HEK293 (cell line): ENCODE measurements at regions not wholly inside any gene's neighbourhood (a gene's known extent, or its start where the extent isn't known, plus 50 kb on each side); places are given as distances from the start of the nearest gene placed in this dataset.

Source experiments
- CTCF ChIA-PET: fragments of 350-600 bp; formaldehyde crosslinking; extraction: SDS; loops from one replicate; lab custom pipeline; 2021; ENCODE audit warnings: antibody characterized with exemption; lab: Yijun Ruan, JAX
- POLR2A ChIA-PET: fragments of 300-600 bp; formaldehyde crosslinking; extraction: SDS; loops from one replicate; lab custom pipeline; 2020; ENCODE audit warnings: antibody characterized with exemption, inconsistent platforms; lab: Yijun Ruan, JAX
- H3K27ac ChIP-seq: fragments of 200-500 bp; sonication (Bioruptor generic); 2 replicates; pipeline ENCODE4 v1.5.1; 2014; ENCODE audit warnings: low read depth, low read length, control low read depth, inconsistent platforms; ENCODE audit errors: extremely low read depth
- H3K36me3 ChIP-seq, 2 experiments: fragments of 200-500 bp in 1 of 2; sonication (Bioruptor generic) in 1 of 2; 1 replicate in 1 of 2; 2 replicates in 1 of 2; pipeline ENCODE4 v1.5.1; 2014 to 2017; ENCODE audit warnings: inconsistent platforms in 2 of 2, low read length in 2 of 2; ENCODE audit not compliant: control insufficient read depth in 2 of 2, insufficient read depth in 1 of 2
- H3K4me1 ChIP-seq: fragments of 200-500 bp; sonication (Bioruptor generic); 2 replicates; pipeline ENCODE4 v1.5.1; 2014; ENCODE audit warnings: mild to moderate bottlenecking, low read length, inconsistent platforms; ENCODE audit not compliant: control insufficient read depth, insufficient read depth
- H3K4me3 ChIP-seq: 2 replicates; pipeline ENCODE4 v1.5.1; 2011; ENCODE audit warnings: low read depth, mild to moderate bottlenecking, control low read depth, low read length, moderate library complexity
- H3K9me3 ChIP-seq: fragments of 200-500 bp; sonication (Bioruptor generic); 2 replicates; pipeline ENCODE4 v1.5.1; 2014; ENCODE audit warnings: low read depth, low read length, inconsistent platforms; ENCODE audit not compliant: control insufficient read depth, insufficient read depth
- GLIS1 ChIP-seq: fragments of 450-650 bp; formaldehyde crosslinking; IDR thresholded peaks from 2 replicates; pipeline ENCODE4 v1.5.1; 2016; ENCODE audit warnings: missing biosample characterization, missing genetic modification characterization
- HOXC10 ChIP-seq: sonication (generic); formaldehyde crosslinking; IDR thresholded peaks from 2 replicates; pipeline ENCODE4 v1.8.1; 2023; ENCODE audit warnings: mild to moderate bottlenecking, missing genetic modification reagents
- OSR2 ChIP-seq: fragments of 450-650 bp; formaldehyde crosslinking; IDR thresholded peaks from 2 replicates; pipeline ENCODE4 v1.5.1; 2016; ENCODE audit warnings: missing biosample characterization, missing genetic modification characterization
- REPIN1 ChIP-seq: fragments of 450-650 bp; formaldehyde crosslinking; IDR thresholded peaks from 2 replicates; pipeline ENCODE4 v1.5.1; 2017; ENCODE audit warnings: missing biosample characterization, missing genetic modification characterization, low read depth
- ZNF155 ChIP-seq: fragments of 450-650 bp; formaldehyde crosslinking; IDR thresholded peaks from 2 replicates; pipeline ENCODE4 v1.5.1; 2016; ENCODE audit warnings: missing biosample characterization, missing genetic modification characterization
- ZNF202 ChIP-seq: fragments of 450-650 bp; formaldehyde crosslinking; IDR thresholded peaks from 2 replicates; pipeline ENCODE4 v1.5.1; 2016; ENCODE audit warnings: missing biosample characterization, missing genetic modification characterization, borderline replicate concordance
- ZNF302 ChIP-seq: fragments of 450-650 bp; formaldehyde crosslinking; IDR thresholded peaks from 2 replicates; pipeline ENCODE4 v1.5.1; 2016; ENCODE audit warnings: missing biosample characterization, missing genetic modification characterization, low read depth
- ZNF311 ChIP-seq: fragments of 450-650 bp; formaldehyde crosslinking; IDR thresholded peaks from 2 replicates; pipeline ENCODE4 v1.5.1; 2017; ENCODE audit warnings: missing biosample characterization, missing genetic modification characterization, borderline replicate concordance
- ZNF433 ChIP-seq: fragments of 450-650 bp; formaldehyde crosslinking; IDR thresholded peaks from 2 replicates; pipeline ENCODE4 v1.5.1; 2016; ENCODE audit warnings: missing biosample characterization, missing genetic modification characterization, low read depth
- ZNF510 ChIP-seq: fragments of 450-650 bp; formaldehyde crosslinking; IDR thresholded peaks from 2 replicates; pipeline ENCODE4 v1.5.1; 2018; ENCODE audit warnings: mild to moderate bottlenecking, missing genetic modification characterization, missing biosample characterization; ENCODE audit not compliant: insufficient replicate concordance
- TF ChIP-seq, protein P1 (sequence below): fragments of 450-650 bp; formaldehyde crosslinking; IDR thresholded peaks from 2 replicates; pipeline ENCODE4 v1.5.1; 2017; ENCODE audit warnings: missing biosample characterization, mild to moderate bottlenecking, missing genetic modification characterization, moderate library complexity
- TF ChIP-seq, protein P2 (sequence below): fragments of 450-650 bp; formaldehyde crosslinking; IDR thresholded peaks from 2 replicates; pipeline ENCODE4 v1.5.1; 2016; ENCODE audit warnings: missing biosample characterization, missing genetic modification characterization
- TF ChIP-seq, protein P3 (sequence below): fragments of 450-650 bp; formaldehyde crosslinking; conservative IDR thresholded peaks from 2 replicates; pipeline ENCODE4 v1.5.1; 2016; ENCODE audit warnings: low read depth, missing biosample characterization, missing genetic modification characterization
- TF ChIP-seq, protein P4 (sequence below): fragments of 450-650 bp; formaldehyde crosslinking; IDR thresholded peaks from 2 replicates; pipeline ENCODE4 v1.5.1; 2016; ENCODE audit warnings: missing biosample characterization, missing genetic modification characterization, low read depth
- TF ChIP-seq, protein P5 (sequence below): fragments of 450-650 bp; formaldehyde crosslinking; IDR thresholded peaks from 2 replicates; pipeline ENCODE4 v1.5.1; 2016; ENCODE audit warnings: missing biosample characterization, missing genetic modification characterization, borderline replicate concordance
- TF ChIP-seq, protein P6 (sequence below): fragments of 450-650 bp; formaldehyde crosslinking; IDR thresholded peaks from 2 replicates; pipeline ENCODE4 v1.5.1; 2016; ENCODE audit warnings: missing biosample characterization, missing genetic modification characterization

DNA sequence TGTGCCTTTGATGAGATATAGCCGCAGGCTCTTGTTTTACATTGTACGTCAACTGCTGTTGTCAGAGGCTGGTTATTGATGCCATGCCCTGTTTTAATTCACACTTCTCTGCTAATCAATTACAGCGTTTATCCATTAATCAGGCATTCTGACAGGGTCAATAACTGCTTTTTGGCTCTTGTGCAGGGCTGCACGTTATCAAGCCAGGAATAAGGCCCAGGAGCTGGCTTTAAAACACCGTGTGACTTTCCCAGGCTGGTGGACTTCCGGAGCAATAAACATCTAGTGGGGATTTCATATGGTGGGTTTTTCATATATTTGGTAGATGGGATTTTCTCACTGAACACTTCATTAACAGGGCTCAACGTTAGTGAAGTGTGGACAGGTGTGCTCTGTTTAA lies 221.7 kb downstream of the TM9SF2 start:
- no peak overlapping the region for H3K4me3 ChIP-seq
- no peaks in the 10 kb centered on the region for H3K36me3 ChIP-seq
- no peak for TF ChIP-seq ZNF155
- no peak for TF ChIP-seq REPIN1
- TF ChIP-seq ZNF311 (tag by site-specific recombination) = no peak
- TF ChIP-seq OSR2 (tag by site-specific recombination) = no peak
- no peak for TF ChIP-seq ZNF433 (tag by site-specific recombination)
- no peak for TF ChIP-seq GLIS1 (tag by site-specific recombination)
- TF ChIP-seq, protein P1, sequence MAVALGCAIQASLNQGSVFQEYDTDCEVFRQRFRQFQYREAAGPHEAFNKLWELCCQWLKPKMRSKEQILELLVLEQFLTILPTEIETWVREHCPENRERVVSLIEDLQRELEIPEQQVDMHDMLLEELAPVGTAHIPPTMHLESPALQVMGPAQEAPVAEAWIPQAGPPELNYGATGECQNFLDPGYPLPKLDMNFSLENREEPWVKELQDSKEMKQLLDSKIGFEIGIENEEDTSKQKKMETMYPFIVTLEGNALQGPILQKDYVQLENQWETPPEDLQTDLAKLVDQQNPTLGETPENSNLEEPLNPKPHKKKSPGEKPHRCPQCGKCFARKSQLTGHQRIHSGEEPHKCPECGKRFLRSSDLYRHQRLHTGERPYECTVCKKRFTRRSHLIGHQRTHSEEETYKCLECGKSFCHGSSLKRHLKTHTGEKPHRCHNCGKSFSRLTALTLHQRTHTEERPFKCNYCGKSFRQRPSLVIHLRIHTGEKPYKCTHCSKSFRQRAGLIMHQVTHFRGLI (tag by site-specific recombination) = no peak
- H3K4me1 ChIP-seq = no peaks in the 10 kb centered on the region
- CTCF ChIA-PET = no interaction called here
- POLR2A ChIA-PET = no interaction called here
- H3K27ac ChIP-seq = no peak overlapping the region
- H3K9me3 ChIP-seq = no peaks in the 10 kb centered on the region

DNA sequence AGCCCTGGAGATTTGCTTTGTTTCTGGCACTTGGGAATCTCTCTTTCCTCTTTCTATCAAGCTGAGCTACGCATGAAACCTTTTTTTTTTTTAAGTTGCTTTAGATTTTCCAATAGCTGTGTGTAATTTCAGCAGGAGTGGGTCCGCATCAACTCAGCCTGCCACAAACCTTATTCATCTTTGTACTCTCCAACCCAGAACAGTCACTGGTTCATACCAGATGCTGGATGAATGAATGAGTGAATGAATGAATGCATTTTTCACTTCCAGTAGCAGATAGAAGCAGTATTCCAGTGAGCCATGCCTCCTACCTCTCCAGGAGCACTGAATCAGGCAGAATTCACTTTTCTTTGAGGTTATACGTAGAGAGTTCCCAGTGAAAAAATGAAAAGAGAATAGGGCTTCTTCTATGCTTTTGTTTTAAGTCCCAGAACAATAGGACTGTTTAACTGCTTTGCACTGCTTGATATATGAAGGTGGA lies 221.1 kb downstream of the TM9SF2 start:
- TF ChIP-seq, protein P2, sequence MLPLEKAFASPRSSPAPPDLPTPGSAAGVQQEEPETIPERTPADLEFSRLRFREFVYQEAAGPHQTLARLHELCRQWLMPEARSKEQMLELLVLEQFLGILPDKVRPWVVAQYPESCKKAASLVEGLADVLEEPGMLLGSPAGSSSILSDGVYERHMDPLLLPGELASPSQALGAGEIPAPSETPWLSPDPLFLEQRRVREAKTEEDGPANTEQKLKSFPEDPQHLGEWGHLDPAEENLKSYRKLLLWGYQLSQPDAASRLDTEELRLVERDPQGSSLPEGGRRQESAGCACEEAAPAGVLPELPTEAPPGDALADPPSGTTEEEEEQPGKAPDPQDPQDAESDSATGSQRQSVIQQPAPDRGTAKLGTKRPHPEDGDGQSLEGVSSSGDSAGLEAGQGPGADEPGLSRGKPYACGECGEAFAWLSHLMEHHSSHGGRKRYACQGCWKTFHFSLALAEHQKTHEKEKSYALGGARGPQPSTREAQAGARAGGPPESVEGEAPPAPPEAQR = no peak
- TF ChIP-seq, protein P3, sequence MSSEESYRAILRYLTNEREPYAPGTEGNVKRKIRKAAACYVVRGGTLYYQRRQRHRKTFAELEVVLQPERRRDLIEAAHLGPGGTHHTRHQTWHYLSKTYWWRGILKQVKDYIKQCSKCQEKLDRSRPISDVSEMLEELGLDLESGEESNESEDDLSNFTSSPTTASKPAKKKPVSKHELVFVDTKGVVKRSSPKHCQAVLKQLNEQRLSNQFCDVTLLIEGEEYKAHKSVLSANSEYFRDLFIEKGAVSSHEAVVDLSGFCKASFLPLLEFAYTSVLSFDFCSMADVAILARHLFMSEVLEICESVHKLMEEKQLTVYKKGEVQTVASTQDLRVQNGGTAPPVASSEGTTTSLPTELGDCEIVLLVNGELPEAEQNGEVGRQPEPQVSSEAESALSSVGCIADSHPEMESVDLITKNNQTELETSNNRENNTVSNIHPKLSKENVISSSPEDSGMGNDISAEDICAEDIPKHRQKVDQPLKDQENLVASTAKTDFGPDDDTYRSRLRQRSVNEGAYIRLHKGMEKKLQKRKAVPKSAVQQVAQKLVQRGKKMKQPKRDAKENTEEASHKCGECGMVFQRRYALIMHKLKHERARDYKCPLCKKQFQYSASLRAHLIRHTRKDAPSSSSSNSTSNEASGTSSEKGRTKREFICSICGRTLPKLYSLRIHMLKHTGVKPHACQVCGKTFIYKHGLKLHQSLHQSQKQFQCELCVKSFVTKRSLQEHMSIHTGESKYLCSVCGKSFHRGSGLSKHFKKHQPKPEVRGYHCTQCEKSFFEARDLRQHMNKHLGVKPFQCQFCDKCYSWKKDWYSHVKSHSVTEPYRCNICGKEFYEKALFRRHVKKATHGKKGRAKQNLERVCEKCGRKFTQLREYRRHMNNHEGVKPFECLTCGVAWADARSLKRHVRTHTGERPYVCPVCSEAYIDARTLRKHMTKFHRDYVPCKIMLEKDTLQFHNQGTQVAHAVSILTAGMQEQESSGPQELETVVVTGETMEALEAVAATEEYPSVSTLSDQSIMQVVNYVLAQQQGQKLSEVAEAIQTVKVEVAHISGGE (tag by site-specific recombination) = no peak
- no peaks in the 10 kb centered on the region for H3K36me3 ChIP-seq
- H3K4me3 ChIP-seq = no peak overlapping the region
- H3K4me1 ChIP-seq = no peaks in the 10 kb centered on the region
- ChIA-PET CTCF (no interaction called here), POLR2A (no interaction called here)
- H3K9me3 ChIP-seq = no peaks in the 10 kb centered on the region
- H3K27ac ChIP-seq = no peak overlapping the region

DNA sequence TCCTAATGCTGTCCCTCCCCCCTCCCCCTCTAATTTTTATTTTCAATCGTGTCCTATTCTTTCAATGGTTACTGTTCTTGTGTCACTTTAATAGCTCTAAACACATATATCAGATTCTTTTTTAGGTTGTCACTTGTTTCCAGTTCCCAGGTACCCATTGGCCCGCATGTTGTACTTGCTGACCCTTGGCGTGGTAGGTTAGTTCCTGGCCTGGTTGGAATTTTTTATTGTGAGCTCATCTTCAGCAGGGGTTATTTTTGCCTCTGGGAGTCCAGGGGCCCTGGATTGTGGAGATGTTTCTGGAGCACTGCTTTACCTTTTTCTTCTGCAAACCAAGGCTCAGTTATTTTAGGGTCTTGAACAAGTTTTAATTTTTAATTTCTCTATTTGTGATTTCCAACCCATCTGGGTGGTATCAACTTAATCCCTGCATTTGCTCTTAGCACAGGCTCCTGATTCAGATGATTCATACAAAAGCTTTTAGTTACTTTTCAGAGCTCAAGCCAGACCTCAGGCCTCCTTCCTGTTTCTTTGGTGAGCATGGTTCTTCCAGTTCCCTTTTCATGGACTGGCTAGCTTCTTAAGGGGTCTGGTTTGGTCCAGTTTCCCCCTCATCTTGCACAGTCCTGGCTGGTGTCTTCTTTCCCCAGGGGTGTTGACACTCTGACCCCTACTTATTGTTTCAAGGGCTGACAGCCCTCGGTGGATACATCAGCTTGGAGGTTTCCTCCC lies 220.5 kb downstream of the TM9SF2 start:
- no peak overlapping the region for H3K27ac ChIP-seq
- no peak overlapping the region for H3K4me3 ChIP-seq
- no peaks in the 10 kb centered on the region for H3K4me1 ChIP-seq
- no peaks in the 10 kb centered on the region for H3K36me3 ChIP-seq
- no peaks in the 10 kb centered on the region for H3K9me3 ChIP-seq
- POLR2A ChIA-PET = no interaction called here
- CTCF ChIA-PET = no interaction called here
- TF ChIP-seq, protein P4, sequence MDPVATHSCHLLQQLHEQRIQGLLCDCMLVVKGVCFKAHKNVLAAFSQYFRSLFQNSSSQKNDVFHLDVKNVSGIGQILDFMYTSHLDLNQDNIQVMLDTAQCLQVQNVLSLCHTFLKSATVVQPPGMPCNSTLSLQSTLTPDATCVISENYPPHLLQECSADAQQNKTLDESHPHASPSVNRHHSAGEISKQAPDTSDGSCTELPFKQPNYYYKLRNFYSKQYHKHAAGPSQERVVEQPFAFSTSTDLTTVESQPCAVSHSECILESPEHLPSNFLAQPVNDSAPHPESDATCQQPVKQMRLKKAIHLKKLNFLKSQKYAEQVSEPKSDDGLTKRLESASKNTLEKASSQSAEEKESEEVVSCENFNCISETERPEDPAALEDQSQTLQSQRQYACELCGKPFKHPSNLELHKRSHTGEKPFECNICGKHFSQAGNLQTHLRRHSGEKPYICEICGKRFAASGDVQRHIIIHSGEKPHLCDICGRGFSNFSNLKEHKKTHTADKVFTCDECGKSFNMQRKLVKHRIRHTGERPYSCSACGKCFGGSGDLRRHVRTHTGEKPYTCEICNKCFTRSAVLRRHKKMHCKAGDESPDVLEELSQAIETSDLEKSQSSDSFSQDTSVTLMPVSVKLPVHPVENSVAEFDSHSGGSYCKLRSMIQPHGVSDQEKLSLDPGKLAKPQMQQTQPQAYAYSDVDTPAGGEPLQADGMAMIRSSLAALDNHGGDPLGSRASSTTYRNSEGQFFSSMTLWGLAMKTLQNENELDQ (tag by site-specific recombination) = no peak
- TF ChIP-seq, protein P5, sequence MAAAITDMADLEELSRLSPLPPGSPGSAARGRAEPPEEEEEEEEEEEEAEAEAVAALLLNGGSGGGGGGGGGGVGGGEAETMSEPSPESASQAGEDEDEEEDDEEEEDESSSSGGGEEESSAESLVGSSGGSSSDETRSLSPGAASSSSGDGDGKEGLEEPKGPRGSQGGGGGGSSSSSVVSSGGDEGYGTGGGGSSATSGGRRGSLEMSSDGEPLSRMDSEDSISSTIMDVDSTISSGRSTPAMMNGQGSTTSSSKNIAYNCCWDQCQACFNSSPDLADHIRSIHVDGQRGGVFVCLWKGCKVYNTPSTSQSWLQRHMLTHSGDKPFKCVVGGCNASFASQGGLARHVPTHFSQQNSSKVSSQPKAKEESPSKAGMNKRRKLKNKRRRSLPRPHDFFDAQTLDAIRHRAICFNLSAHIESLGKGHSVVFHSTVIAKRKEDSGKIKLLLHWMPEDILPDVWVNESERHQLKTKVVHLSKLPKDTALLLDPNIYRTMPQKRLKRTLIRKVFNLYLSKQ = no peak
- TF ChIP-seq ZNF202 (tag by site-specific recombination) = no peak
- TF ChIP-seq HOXC10 (CRISPR knock-in tag) = no peak
- TF ChIP-seq, protein P6, sequence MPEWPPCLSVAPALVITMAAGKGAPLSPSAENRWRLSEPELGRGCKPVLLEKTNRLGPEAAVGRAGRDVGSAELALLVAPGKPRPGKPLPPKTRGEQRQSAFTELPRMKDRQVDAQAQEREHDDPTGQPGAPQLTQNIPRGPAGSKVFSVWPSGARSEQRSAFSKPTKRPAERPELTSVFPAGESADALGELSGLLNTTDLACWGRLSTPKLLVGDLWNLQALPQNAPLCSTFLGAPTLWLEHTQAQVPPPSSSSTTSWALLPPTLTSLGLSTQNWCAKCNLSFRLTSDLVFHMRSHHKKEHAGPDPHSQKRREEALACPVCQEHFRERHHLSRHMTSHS = no peak
- no peak for TF ChIP-seq ZNF302 (tag by site-specific recombination)
- TF ChIP-seq ZNF510 (tag by site-specific recombination) = no peak
